H9 (cell line): ENCODE measurements at regions not wholly inside any gene's neighbourhood (a gene's known extent, or its start where the extent isn't known, plus 50 kb on each side); places are given as distances from the start of the nearest gene placed in this dataset.

ENCODE experiments used
- DNase-seq: peaks from one replicate; pipeline ENCODE4 v3.0.0-alpha.2; 2017
- H2AFZ ChIP-seq: one replicate; pipeline ENCODE4 v1.6.1; 2013; ENCODE audit warnings: mild to moderate bottlenecking, low read length, control low read depth, moderate library complexity
- H2AK5ac ChIP-seq: 2 replicates; pipeline ENCODE4 v1.6.1; 2013; ENCODE audit warnings: low read length, control low read depth, mixed read lengths; ENCODE audit not compliant: insufficient read length
- H2BK120ac ChIP-seq: one replicate; pipeline ENCODE4 v1.6.1; 2013; ENCODE audit warnings: low read depth, mild to moderate bottlenecking, low read length, control low read depth, inconsistent platforms; ENCODE audit not compliant: poor library complexity, severe bottlenecking
- H2BK12ac ChIP-seq: 2 replicates; pipeline ENCODE4 v1.6.1; 2013; ENCODE audit warnings: low read length, control low read depth, mixed read lengths, low read depth; ENCODE audit not compliant: insufficient read length
- H2BK15ac ChIP-seq: 2 replicates; pipeline ENCODE4 v1.6.1; 2013; ENCODE audit warnings: low read depth, low read length, control low read depth
- H2BK20ac ChIP-seq: one replicate; pipeline ENCODE4 v1.6.1; 2013; ENCODE audit warnings: low read depth, mild to moderate bottlenecking, low read length, control low read depth, inconsistent platforms; ENCODE audit not compliant: poor library complexity, severe bottlenecking
- H2BK5ac ChIP-seq: 2 replicates; pipeline ENCODE4 v1.6.1; 2013; ENCODE audit warnings: low read length, control low read depth, mixed read lengths; ENCODE audit not compliant: insufficient read length
- H3K14ac ChIP-seq: 2 replicates; pipeline ENCODE4 v1.6.1; 2013; ENCODE audit warnings: low read length, control low read depth; ENCODE audit not compliant: insufficient read depth
- H3K18ac ChIP-seq: 2 replicates; pipeline ENCODE4 v1.6.1; 2013; ENCODE audit warnings: low read depth, mild to moderate bottlenecking, mixed read lengths, low read length, control low read depth; ENCODE audit not compliant: insufficient read length
- H3K23ac ChIP-seq: 2 replicates; pipeline ENCODE4 v1.6.1; 2013; ENCODE audit warnings: low read length, control low read depth, mixed read lengths, low read depth; ENCODE audit not compliant: insufficient read length
- H3K23me2 ChIP-seq: 2 replicates; pipeline ENCODE4 v1.6.1; 2013; ENCODE audit warnings: low read depth, mild to moderate bottlenecking, mixed read lengths, low read length, control low read depth; ENCODE audit not compliant: insufficient read length, poor library complexity, severe bottlenecking
- H3K27ac ChIP-seq: 2 replicates; pipeline ENCODE4 v1.5.1; 2013; ENCODE audit warnings: low read length, control low read depth, mixed read lengths, low read depth; ENCODE audit not compliant: insufficient read length
- H3K27me3 ChIP-seq: 2 replicates; pipeline ENCODE4 v1.6.1; 2013; ENCODE audit warnings: low read length, control low read depth, inconsistent platforms; ENCODE audit not compliant: insufficient read depth
- H3K4ac ChIP-seq: 2 replicates; pipeline ENCODE4 v1.6.1; 2013; ENCODE audit warnings: low read depth, mild to moderate bottlenecking, control low read depth, inconsistent platforms, low read length, moderate library complexity
- H3K4me1 ChIP-seq: 2 replicates; pipeline ENCODE4 v1.6.1; 2013; ENCODE audit warnings: low read length, control low read depth, inconsistent platforms; ENCODE audit not compliant: insufficient read depth
- H3K4me2 ChIP-seq: 2 replicates; pipeline ENCODE4 v1.6.1; 2013; ENCODE audit warnings: low read length, control low read depth, mixed read lengths; ENCODE audit not compliant: insufficient read length, insufficient read depth
- H3K56ac ChIP-seq: 2 replicates; pipeline ENCODE4 v1.6.1; 2013; ENCODE audit warnings: low read depth, mild to moderate bottlenecking, mixed read lengths, low read length, control low read depth; ENCODE audit not compliant: insufficient read length
- H3K79me1 ChIP-seq: 2 replicates; pipeline ENCODE4 v1.6.1; 2013; ENCODE audit warnings: low read depth, mild to moderate bottlenecking, moderate library complexity, low read length, control low read depth, inconsistent platforms; ENCODE audit not compliant: insufficient read depth, poor library complexity, severe bottlenecking
- H3K79me2 ChIP-seq: 2 replicates; pipeline ENCODE4 v1.6.1; 2013; ENCODE audit warnings: low read length, control low read depth, inconsistent platforms; ENCODE audit not compliant: insufficient read depth
- H3K9ac ChIP-seq: 2 replicates; pipeline ENCODE4 v1.6.1; 2013; ENCODE audit warnings: low read length, control low read depth, mixed read lengths; ENCODE audit not compliant: insufficient read length; ENCODE audit errors: extremely low read depth
- H3K9me3 ChIP-seq: one replicate; pipeline ENCODE4 v1.6.1; 2013; ENCODE audit warnings: low read depth, low read length, inconsistent platforms; ENCODE audit not compliant: control insufficient read depth
- H3T11ph ChIP-seq: one replicate; pipeline ENCODE4 v1.6.1; 2013; ENCODE audit warnings: mild to moderate bottlenecking, low read length, control low read depth, inconsistent platforms
- H4K20me1 ChIP-seq: one replicate; pipeline ENCODE4 v1.6.1; 2013; ENCODE audit not compliant: control insufficient read depth, insufficient read length, insufficient read depth
- H4K5ac ChIP-seq: 2 replicates; pipeline ENCODE4 v1.6.1; 2013; ENCODE audit warnings: low read depth, mild to moderate bottlenecking, mixed read lengths, low read length, control low read depth; ENCODE audit not compliant: insufficient read length
- H4K8ac ChIP-seq: replicated peaks from 2 replicates; pipeline ENCODE4 v1.6.1; 2013; ENCODE audit warnings: low read length, control low read depth, mixed read lengths, low read depth; ENCODE audit not compliant: insufficient read length
- H4K91ac ChIP-seq: 2 replicates; pipeline ENCODE4 v1.6.1; 2013; ENCODE audit warnings: low read depth, mild to moderate bottlenecking, moderate library complexity, mixed read lengths, low read length, control low read depth; ENCODE audit not compliant: insufficient read length
- H3K27ac Mint-ChIP-seq, 3 experiments: 2 replicates in 2 of 3; 3 replicates in 1 of 3; pipeline ENCODE4 v1.8.0; 2020 to 2021; ENCODE audit warnings: mixed read lengths in 3 of 3, mild to moderate bottlenecking in 1 of 3, moderate library complexity in 1 of 3
- H3K27me3 Mint-ChIP-seq: 2 replicates; pipeline ENCODE4 v1.8.0; 2021; ENCODE audit warnings: low read depth, mild to moderate bottlenecking, moderate library complexity, mixed read lengths
- H3K36me3 Mint-ChIP-seq, 3 experiments: 2 replicates in 2 of 3; 3 replicates in 1 of 3; pipeline ENCODE4 v1.8.0; 2020 to 2021; ENCODE audit warnings: low read depth in 3 of 3, mixed read lengths in 3 of 3; ENCODE audit not compliant: insufficient read depth in 1 of 3
- H3K4me1 Mint-ChIP-seq, 2 experiments: 2 replicates each; pipeline ENCODE4 v1.8.0; 2020; ENCODE audit warnings: mixed read lengths in 2 of 2
- H3K4me3 Mint-ChIP-seq, 2 experiments: 2 replicates in 1 of 2; 3 replicates in 1 of 2; pipeline ENCODE4 v1.8.0; 2020 to 2021; ENCODE audit warnings: mild to moderate bottlenecking in 2 of 2, mixed read lengths in 2 of 2, moderate library complexity in 1 of 2
- H3K9me3 Mint-ChIP-seq, 2 experiments: 2 replicates in 1 of 2; 3 replicates in 1 of 2; pipeline ENCODE4 v1.8.0; 2020; ENCODE audit warnings: mild to moderate bottlenecking in 2 of 2, mixed read lengths in 2 of 2, moderate library complexity in 1 of 2
- WGBS: extraction: QIAGEN DNeasy Blood & Tissue Kit; methylation state at CpG from one replicate; pipeline ENCODE4 v1.1.7; 2013; ENCODE audit warnings: missing lambda C conversion rate, low lambda C conversion rate, mixed read lengths; ENCODE audit not compliant: insufficient read length; ENCODE audit errors: extremely low coverage; 5-methylcytosine and 5-hydroxymethylcytosine counted together
- TF ChIP-seq, protein P1 (sequence below): fragments of 200-600 bp; sonication (generic); conservative IDR thresholded peaks from 3 replicates; pipeline ENCODE4 v1.8.0; 2021; ENCODE audit warnings: antibody characterized with exemption, mild to moderate bottlenecking

DNA sequence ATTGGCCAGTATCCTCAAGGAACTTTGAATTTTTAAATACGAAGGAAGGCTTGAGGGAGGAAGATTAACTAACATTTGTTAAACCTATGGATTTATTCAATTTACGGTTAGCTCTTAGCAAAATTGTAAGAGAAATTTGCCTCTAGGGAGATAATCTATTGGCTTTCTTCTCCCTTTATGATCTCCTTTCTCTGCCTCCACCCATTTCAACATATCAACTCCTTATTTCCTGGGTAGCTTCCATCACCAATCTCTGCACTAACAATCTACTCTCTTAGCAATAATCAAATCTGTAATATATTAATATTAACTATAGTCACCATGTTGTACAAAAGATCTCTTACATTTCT, 233.9 kb upstream of the CSNK1A1L start:
- Mint-ChIP-seq H3K4me3 (no peak overlapping the region), H3K36me3 (no peaks in the 10 kb centered on the region), H3K27me3 (no peaks in the 10 kb centered on the region), H3K27ac (no peak overlapping the region), H3K9me3 (no peaks in the 10 kb centered on the region), H3K4me1 (no peaks in the 10 kb centered on the region; a peak in 1 of 4 replicates)
- H2BK15ac ChIP-seq, result no peak overlapping the region
- no peaks in the 10 kb centered on the region for H3K4me1 ChIP-seq
- H2AFZ ChIP-seq, result no peak overlapping the region
- no peak overlapping the region for H3K23ac ChIP-seq
- no peaks in the 10 kb centered on the region for H3K9me3 ChIP-seq
- H3K56ac ChIP-seq, result no peak overlapping the region
- no peak overlapping the region for H3K9ac ChIP-seq
- no peak overlapping the region for H3T11ph ChIP-seq
- H4K5ac ChIP-seq, result no peak overlapping the region
- H3K14ac ChIP-seq, result no peak overlapping the region
- no peak overlapping the region for H3K4ac ChIP-seq
- H3K4me2 ChIP-seq, result no peak overlapping the region
- H3K18ac ChIP-seq, result no peak overlapping the region
- no peaks in the 10 kb centered on the region for H3K27me3 ChIP-seq
- no peak overlapping the region for H4K91ac ChIP-seq
- no peak for DNase-seq
- no peaks in the 10 kb centered on the region for H3K79me2 ChIP-seq
- no peaks in the 10 kb centered on the region for H4K20me1 ChIP-seq
- no peak overlapping the region for H2BK120ac ChIP-seq
- no peaks in the 10 kb centered on the region for H3K23me2 ChIP-seq
- H4K8ac ChIP-seq, result no peak overlapping the region
- no peaks in the 10 kb centered on the region for H3K79me1 ChIP-seq
- WGBS, result no CpG with 5 or more reads among the region's 2 CpGs
- H2BK5ac ChIP-seq, result no peak overlapping the region
- H2BK20ac ChIP-seq, result no peak overlapping the region
- H2BK12ac ChIP-seq, result no peak overlapping the region
- TF ChIP-seq, protein P1, sequence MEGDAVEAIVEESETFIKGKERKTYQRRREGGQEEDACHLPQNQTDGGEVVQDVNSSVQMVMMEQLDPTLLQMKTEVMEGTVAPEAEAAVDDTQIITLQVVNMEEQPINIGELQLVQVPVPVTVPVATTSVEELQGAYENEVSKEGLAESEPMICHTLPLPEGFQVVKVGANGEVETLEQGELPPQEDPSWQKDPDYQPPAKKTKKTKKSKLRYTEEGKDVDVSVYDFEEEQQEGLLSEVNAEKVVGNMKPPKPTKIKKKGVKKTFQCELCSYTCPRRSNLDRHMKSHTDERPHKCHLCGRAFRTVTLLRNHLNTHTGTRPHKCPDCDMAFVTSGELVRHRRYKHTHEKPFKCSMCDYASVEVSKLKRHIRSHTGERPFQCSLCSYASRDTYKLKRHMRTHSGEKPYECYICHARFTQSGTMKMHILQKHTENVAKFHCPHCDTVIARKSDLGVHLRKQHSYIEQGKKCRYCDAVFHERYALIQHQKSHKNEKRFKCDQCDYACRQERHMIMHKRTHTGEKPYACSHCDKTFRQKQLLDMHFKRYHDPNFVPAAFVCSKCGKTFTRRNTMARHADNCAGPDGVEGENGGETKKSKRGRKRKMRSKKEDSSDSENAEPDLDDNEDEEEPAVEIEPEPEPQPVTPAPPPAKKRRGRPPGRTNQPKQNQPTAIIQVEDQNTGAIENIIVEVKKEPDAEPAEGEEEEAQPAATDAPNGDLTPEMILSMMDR, result no peak
- no peak overlapping the region for H2AK5ac ChIP-seq
- no peak overlapping the region for H3K27ac ChIP-seq
